Upper lobe of right lung (tissue), 1 donor: ENCODE measurements at regions not wholly inside any gene's neighbourhood (a gene's known extent, or its start where the extent isn't known, plus 50 kb on each side); places are given as distances from the start of the nearest gene placed in this dataset.
A peak's percentile ranks its signal among the peaks of the same experiment; 100 is the strongest.

Experiments used
- ATAC-seq: fragments of 200-7000 bp; cut with Tn5 transposase; one replicate; pipeline ENCODE4 v1.9.1; 2020; ENCODE audit warnings: mild to moderate bottlenecking, moderate library complexity
- DNase-seq: peaks from one replicate; pipeline ENCODE4 v3.0.0-alpha.2; 2020
- H3K27ac ChIP-seq: fragments of 200-600 bp; one replicate; pipeline ENCODE4 v1.8.0; 2022
- H3K27me3 ChIP-seq: fragments of 200-600 bp; one replicate; pipeline ENCODE4 v1.8.0; 2022; ENCODE audit warnings: mild to moderate bottlenecking
- H3K36me3 ChIP-seq: fragments of 200-600 bp; one replicate; pipeline ENCODE4 v1.8.0; 2022
- H3K4me1 ChIP-seq: fragments of 200-600 bp; one replicate; pipeline ENCODE4 v1.8.0; 2022
- H3K4me3 ChIP-seq: fragments of 200-600 bp; one replicate; pipeline ENCODE4 v1.8.0; 2022; ENCODE audit warnings: mild to moderate bottlenecking
- H3K9me3 ChIP-seq: fragments of 200-600 bp; one replicate; pipeline ENCODE4 v1.8.0; 2022
- intact Hi-C: fragments of 100-400 bp; cut with DNase I; formaldehyde crosslinking; loops from one replicate; pipeline ENCODE4 v1.11.0; 2022
- TF ChIP-seq, protein P1 (sequence below): fragments of 200-600 bp; IDR thresholded peaks from one replicate; pipeline ENCODE4 v1.8.0; 2022; ENCODE audit warnings: antibody characterized with exemption
- donor health status: DM: no; HTN: yes; CAD: no; lungs with severe emphysema.

DNA sequence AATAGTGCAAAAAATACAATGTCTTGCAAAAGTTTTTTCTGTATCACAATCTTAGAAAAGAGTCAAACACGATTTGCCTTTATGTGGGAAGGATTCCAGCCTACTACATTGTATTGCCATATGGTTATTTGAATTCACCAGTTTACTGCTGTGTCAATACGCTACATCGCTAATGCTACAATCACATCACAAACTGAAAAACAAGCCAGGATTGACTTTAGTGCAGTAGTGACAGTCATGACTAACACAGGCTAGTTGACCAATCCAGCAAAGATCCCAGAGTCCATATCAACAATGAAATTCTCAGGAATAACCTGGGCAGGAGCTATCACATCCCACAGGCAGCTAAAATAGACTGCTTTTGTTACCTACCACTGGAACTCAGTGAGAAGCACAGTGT is 67.0 kb downstream of the IL12A start:
- no peaks in the 10 kb centered on the region for H3K4me1 ChIP-seq
- ATAC-seq (no peak), DNase-seq (no peak)
- TF ChIP-seq, protein P1, sequence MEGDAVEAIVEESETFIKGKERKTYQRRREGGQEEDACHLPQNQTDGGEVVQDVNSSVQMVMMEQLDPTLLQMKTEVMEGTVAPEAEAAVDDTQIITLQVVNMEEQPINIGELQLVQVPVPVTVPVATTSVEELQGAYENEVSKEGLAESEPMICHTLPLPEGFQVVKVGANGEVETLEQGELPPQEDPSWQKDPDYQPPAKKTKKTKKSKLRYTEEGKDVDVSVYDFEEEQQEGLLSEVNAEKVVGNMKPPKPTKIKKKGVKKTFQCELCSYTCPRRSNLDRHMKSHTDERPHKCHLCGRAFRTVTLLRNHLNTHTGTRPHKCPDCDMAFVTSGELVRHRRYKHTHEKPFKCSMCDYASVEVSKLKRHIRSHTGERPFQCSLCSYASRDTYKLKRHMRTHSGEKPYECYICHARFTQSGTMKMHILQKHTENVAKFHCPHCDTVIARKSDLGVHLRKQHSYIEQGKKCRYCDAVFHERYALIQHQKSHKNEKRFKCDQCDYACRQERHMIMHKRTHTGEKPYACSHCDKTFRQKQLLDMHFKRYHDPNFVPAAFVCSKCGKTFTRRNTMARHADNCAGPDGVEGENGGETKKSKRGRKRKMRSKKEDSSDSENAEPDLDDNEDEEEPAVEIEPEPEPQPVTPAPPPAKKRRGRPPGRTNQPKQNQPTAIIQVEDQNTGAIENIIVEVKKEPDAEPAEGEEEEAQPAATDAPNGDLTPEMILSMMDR, result no peak
- H3K27ac ChIP-seq, result no peak overlapping the region
- no peaks in the 10 kb centered on the region for H3K9me3 ChIP-seq
- no peaks in the 10 kb centered on the region for H3K36me3 ChIP-seq
- intact Hi-C loops, result no loop called here
- H3K4me3 ChIP-seq, result no peak overlapping the region
- H3K27me3 ChIP-seq, result no peaks in the 10 kb centered on the region

DNA sequence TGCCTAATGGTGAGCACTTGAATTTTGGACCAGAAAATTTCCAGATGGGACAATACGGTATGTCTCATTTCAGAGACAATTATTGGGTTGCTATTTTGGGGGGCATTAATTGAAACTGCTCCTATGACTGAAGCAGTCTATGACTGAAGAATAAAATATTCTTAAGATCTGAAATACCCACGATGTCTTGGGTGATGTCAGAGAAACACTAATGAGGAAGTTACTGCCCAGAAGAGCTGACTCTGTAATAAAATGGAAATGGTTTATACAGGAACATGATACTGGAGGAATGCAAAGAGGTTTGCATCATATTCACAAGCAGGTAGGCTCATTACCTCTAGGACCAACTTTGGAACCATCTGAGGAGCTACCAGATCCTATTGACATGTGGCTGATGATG is 68.7 kb downstream of the IL12A start:
- DNase-seq, result no peak
- TF ChIP-seq, protein P1, result no peak

DNA sequence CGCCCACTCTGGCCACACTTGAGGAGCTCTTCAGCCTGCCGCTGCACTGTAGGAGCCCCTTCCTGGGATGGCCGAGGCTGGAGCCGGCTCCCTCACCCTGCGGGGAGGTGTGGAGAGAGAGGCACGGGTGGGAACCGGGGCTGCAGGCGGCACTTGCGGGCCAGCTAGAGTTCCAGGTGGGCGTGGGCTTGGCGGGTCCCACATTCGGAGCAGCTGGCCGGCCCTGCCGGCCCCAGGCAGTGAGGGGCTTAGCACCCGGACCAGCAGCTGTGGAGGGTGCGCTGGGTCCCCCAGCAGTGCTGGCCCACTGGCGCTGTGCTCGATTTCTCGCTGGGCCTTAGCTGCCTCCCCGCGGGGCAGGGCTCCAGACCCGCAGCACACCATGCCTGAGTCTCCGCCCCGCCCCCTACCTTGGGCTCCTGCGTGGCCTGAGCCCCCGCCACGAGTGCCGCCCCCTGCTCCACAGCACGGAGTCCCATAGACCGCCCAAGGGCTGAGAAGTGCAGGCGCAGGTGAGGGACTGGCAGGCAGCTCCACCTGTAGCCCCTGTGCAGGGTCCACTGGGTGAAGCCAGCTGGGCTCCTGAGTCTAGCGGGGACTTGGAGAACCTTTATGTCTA is 71.9 kb downstream of the IL12A start:
- Histone ChIP-seq H3K4me3 (no peak overlapping the region), H3K9me3 (no peaks in the 10 kb centered on the region), H3K36me3 (no peaks in the 10 kb centered on the region), H3K4me1 (no peaks in the 10 kb centered on the region), H3K27me3 (no peaks in the 10 kb centered on the region), H3K27ac (no peak overlapping the region)
- ATAC-seq (no peak), DNase-seq (no peak)
- intact Hi-C loops, result no loop called here
- TF ChIP-seq, protein P1, result no peak

More for the DNA sequence above, 68.7 kb downstream of the IL12A start:
- no peaks in the 10 kb centered on the region for H3K9me3 ChIP-seq
- no peaks in the 10 kb centered on the region for H3K36me3 ChIP-seq
- H3K27me3 ChIP-seq, result no peaks in the 10 kb centered on the region
- ATAC-seq, result peak; percentile 24
- no peaks in the 10 kb centered on the region for H3K4me1 ChIP-seq
- no peak overlapping the region for H3K27ac ChIP-seq
- intact Hi-C loops, result no loop called here
- no peak overlapping the region for H3K4me3 ChIP-seq

DNA sequence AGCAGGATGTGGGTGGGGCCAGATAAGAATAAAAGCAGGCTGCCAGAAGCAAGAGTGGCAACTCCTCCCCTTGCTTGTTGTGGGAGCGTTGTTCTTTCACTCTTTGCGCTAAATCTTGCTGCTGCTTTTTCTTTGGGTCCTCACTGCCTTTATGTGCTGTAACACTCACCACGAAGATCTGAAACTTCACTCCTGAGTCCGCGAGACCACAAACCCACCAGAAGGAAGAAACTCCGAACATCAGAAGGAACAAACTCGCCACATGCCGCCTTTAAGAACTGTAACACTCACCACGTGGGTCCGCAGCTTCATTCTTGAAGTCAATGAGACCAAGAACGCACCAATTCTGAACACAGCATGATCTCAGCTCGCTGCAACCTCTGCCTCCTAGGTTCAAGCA is 72.9 kb downstream of the IL12A start:
- no peak overlapping the region for H3K4me3 ChIP-seq
- ATAC-seq (no peak), DNase-seq (no peak)
- H3K9me3 ChIP-seq, result no peaks in the 10 kb centered on the region
- H3K4me1 ChIP-seq, result no peaks in the 10 kb centered on the region
- H3K36me3 ChIP-seq, result no peaks in the 10 kb centered on the region
- intact Hi-C loops, result no loop called here
- no peaks in the 10 kb centered on the region for H3K27me3 ChIP-seq
- H3K27ac ChIP-seq, result no peak overlapping the region
- TF ChIP-seq, protein P1, result no peak

DNA sequence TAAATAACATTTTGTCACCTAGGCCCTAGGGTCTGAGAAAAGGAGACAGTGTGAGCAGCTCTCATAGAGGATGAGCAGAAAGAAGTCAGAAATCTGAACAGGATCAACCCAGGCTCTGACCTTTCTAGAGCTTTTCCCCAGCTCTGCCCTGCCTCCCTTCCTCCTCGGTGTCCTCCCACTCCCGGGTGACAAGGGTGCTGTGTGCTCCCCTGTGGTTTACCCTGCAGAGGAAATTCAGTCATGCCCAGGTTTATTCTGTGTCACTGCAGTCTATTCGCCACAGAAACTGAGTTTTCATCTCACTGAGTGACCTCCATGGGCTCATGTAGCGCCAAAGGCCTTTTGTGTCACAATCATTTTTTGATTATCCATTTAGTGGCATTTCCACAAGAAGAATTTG is 76.6 kb downstream of the IL12A start:
- H3K27me3 ChIP-seq, result no peaks in the 10 kb centered on the region
- H3K36me3 ChIP-seq, result no peaks in the 10 kb centered on the region
- intact Hi-C loops, result no loop called here
- H3K4me1 ChIP-seq, result no peaks in the 10 kb centered on the region
- H3K9me3 ChIP-seq, result no peaks in the 10 kb centered on the region
- H3K4me3 ChIP-seq, result no peak overlapping the region
- ATAC-seq (peak; percentile 56), DNase-seq (no peak)
- no peak overlapping the region for H3K27ac ChIP-seq
- TF ChIP-seq, protein P1, result no peak

DNA sequence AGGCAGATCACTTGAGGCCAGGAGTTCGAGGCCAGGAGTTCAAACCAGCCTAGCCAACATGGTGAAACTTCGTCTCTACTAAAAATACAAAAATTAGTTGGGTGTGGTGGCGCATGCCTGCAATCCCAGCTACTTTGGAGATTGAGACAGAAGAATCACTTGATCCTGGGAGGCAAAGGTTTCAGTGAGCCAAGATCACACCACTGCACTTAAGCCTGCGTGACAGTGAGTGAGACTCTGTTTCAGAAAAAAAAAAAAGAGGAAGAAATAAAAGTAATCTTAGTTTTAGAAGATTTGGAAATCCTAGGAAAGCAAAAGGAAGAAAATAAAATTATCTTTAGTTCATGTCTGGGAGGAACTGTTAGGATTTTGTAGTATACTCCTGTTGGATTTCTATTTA is 77.2 kb downstream of the IL12A start:
- no peaks in the 10 kb centered on the region for H3K27me3 ChIP-seq
- no peak for ATAC-seq
- no peak for DNase-seq
- no peaks in the 10 kb centered on the region for H3K36me3 ChIP-seq
- no peak overlapping the region for H3K27ac ChIP-seq
- TF ChIP-seq, protein P1, result no peak
- H3K9me3 ChIP-seq, result no peaks in the 10 kb centered on the region
- intact Hi-C loops, result no loop called here
- no peak overlapping the region for H3K4me3 ChIP-seq
- no peaks in the 10 kb centered on the region for H3K4me1 ChIP-seq
